Mesodermal cell (in vitro differentiated cells): ENCODE measurements at regions not wholly inside any gene's neighbourhood (a gene's known extent, or its start where the extent isn't known, plus 50 kb on each side); places are given as distances from the start of the nearest gene placed in this dataset.

Experiments
- H3K27ac ChIP-seq: 2 replicates; pipeline ENCODE4 v1.7.0; 2013; ENCODE audit warnings: mild to moderate bottlenecking, low read depth, low read length, moderate library complexity; ENCODE audit not compliant: severe bottlenecking
- H3K36me3 ChIP-seq: 2 replicates; pipeline ENCODE4 v1.7.1; 2013; ENCODE audit warnings: mild to moderate bottlenecking, low read length, moderate library complexity; ENCODE audit not compliant: control insufficient read depth, insufficient read depth
- H3K4me1 ChIP-seq: one replicate; pipeline ENCODE4 v1.7.1; 2013; ENCODE audit warnings: mild to moderate bottlenecking, low read length; ENCODE audit not compliant: insufficient read depth, control insufficient read depth, poor library complexity, severe bottlenecking
- H3K4me3 ChIP-seq: 2 replicates; pipeline ENCODE4 v1.7.0; 2013; ENCODE audit warnings: low read length, control low read depth, mild to moderate bottlenecking; ENCODE audit not compliant: insufficient read depth, poor library complexity, severe bottlenecking; ENCODE audit errors: extremely low read depth
- H3K9me3 ChIP-seq: 2 replicates; pipeline ENCODE4 v1.7.1; 2013; ENCODE audit warnings: mild to moderate bottlenecking, low read length, moderate library complexity; ENCODE audit not compliant: control insufficient read depth
- WGBS, 2 experiments: methylation state at CpG; one replicate each; pipeline ENCODE4 v1.1.5; 2013; ENCODE audit warnings: missing lambda C conversion rate in 2 of 2; ENCODE audit not compliant: insufficient coverage in 2 of 2; 5-methylcytosine and 5-hydroxymethylcytosine counted together

GRCh38 chr6:51241376-51241775, 422.7 kb downstream of the TFAP2B start:
- no peaks in the 10 kb centered on the region for H3K4me1 ChIP-seq
- no peak overlapping the region for H3K4me3 ChIP-seq
- no peaks in the 10 kb centered on the region for H3K9me3 ChIP-seq
- no peaks in the 10 kb centered on the region for H3K36me3 ChIP-seq
- no peak overlapping the region for H3K27ac ChIP-seq

- no peaks in the 10 kb centered on the region for H3K36me3 ChIP-seq
- H3K4me1 ChIP-seq = no peaks in the 10 kb centered on the region
- H3K9me3 ChIP-seq = no peaks in the 10 kb centered on the region
- H3K4me3 ChIP-seq = no peak overlapping the region
- no peak overlapping the region for H3K27ac ChIP-seq
Measured at GRCh38 chr6:51249798-51250197, 431.1 kb downstream of the TFAP2B start.

- no peak overlapping the region for H3K4me3 ChIP-seq
- no peaks in the 10 kb centered on the region for H3K4me1 ChIP-seq
- no peak overlapping the region for H3K27ac ChIP-seq
- WGBS, 2 experiments = 86 to 87% methylated on average over 4 of the region's 4 CpGs
- no peaks in the 10 kb centered on the region for H3K36me3 ChIP-seq
- no peaks in the 10 kb centered on the region for H3K9me3 ChIP-seq
Measured at GRCh38 chr6:51250317-51250716, 431.6 kb downstream of the TFAP2B start.

GRCh38 chr6:51257938-51258337, 439.3 kb downstream of the TFAP2B start:
- H3K9me3 ChIP-seq = no peaks in the 10 kb centered on the region
- H3K4me1 ChIP-seq = no peaks in the 10 kb centered on the region
- no peak overlapping the region for H3K27ac ChIP-seq
- no peaks in the 10 kb centered on the region for H3K36me3 ChIP-seq
- no peak overlapping the region for H3K4me3 ChIP-seq
- 80% methylated on average over 1 of the region's 2 CpGs; no CpG with 5 or more reads in 1 of the 2 experiments for WGBS, 2 experiments

GRCh38 chr6:51260003-51260402, 441.3 kb downstream of the TFAP2B start:
- WGBS, 2 experiments = 60 to 90% methylated on average over 1 to 2 of the region's 3 CpGs

GRCh38 chr6:51261691-51262090, 443.0 kb downstream of the TFAP2B start:
- Histone ChIP-seq H3K36me3 (no peaks in the 10 kb centered on the region), H3K4me1 (no peaks in the 10 kb centered on the region), H3K27ac (no peak overlapping the region), H3K9me3 (no peaks in the 10 kb centered on the region), H3K4me3 (no peak overlapping the region)
- 93 to 95% methylated on average over 2 to 3 of the region's 5 CpGs for WGBS, 2 experiments

More at GRCh38 chr6:51260003-51260402, 441.3 kb downstream of the TFAP2B start:
- no peak overlapping the region for H3K4me3 ChIP-seq
- H3K36me3 ChIP-seq = no peaks in the 10 kb centered on the region
- no peaks in the 10 kb centered on the region for H3K9me3 ChIP-seq
- no peak overlapping the region for H3K27ac ChIP-seq
- no peaks in the 10 kb centered on the region for H3K4me1 ChIP-seq

- H3K4me3 ChIP-seq = no peak overlapping the region
- H3K4me1 ChIP-seq = no peaks in the 10 kb centered on the region
Measured at GRCh38 chr6:51265426-51265825, 446.8 kb downstream of the TFAP2B start.

GRCh38 chr6:51266604-51267003, 447.9 kb downstream of the TFAP2B start:
- no peak overlapping the region for H3K4me3 ChIP-seq
- no CpG with 5 or more reads among the region's 1 CpG for WGBS, 2 experiments

More at GRCh38 chr6:51265426-51265825, 446.8 kb downstream of the TFAP2B start:
- Histone ChIP-seq H3K9me3 (no peaks in the 10 kb centered on the region), H3K27ac (no peak overlapping the region), H3K36me3 (no peaks in the 10 kb centered on the region)
- WGBS, 2 experiments = 83 to 94% methylated on average over 3 of the region's 4 CpGs

GRCh38 chr6:51268666-51269065, 450.0 kb downstream of the TFAP2B start:
- WGBS, 2 experiments = 81 to 88% methylated on average over 3 of the region's 4 CpGs
- H3K4me1 ChIP-seq = no peaks in the 10 kb centered on the region
- H3K27ac ChIP-seq = no peak overlapping the region
- no peak overlapping the region for H3K4me3 ChIP-seq
- no peaks in the 10 kb centered on the region for H3K36me3 ChIP-seq
- no peaks in the 10 kb centered on the region for H3K9me3 ChIP-seq

More at GRCh38 chr6:51266604-51267003, 447.9 kb downstream of the TFAP2B start:
- Histone ChIP-seq H3K27ac (no peak overlapping the region), H3K36me3 (no peaks in the 10 kb centered on the region), H3K9me3 (no peaks in the 10 kb centered on the region), H3K4me1 (no peaks in the 10 kb centered on the region)

GRCh38 chr6:51269876-51270275, 451.2 kb downstream of the TFAP2B start:
- Histone ChIP-seq H3K36me3 (no peaks in the 10 kb centered on the region), H3K27ac (no peak overlapping the region), H3K9me3 (no peaks in the 10 kb centered on the region), H3K4me3 (no peak overlapping the region), H3K4me1 (no peaks in the 10 kb centered on the region)

GRCh38 chr6:51271615-51272014, 452.9 kb downstream of the TFAP2B start:
- Histone ChIP-seq H3K27ac (no peak overlapping the region), H3K36me3 (no peaks in the 10 kb centered on the region), H3K9me3 (no peaks in the 10 kb centered on the region), H3K4me3 (no peak overlapping the region), H3K4me1 (no peaks in the 10 kb centered on the region)
- 75 to 86% methylated on average over 1 of the region's 1 CpG for WGBS, 2 experiments
